HCT116 (cell line): ENCODE measurements at regions not wholly inside any gene's neighbourhood (a gene's known extent, or its start where the extent isn't known, plus 50 kb on each side); places are given as distances from the start of the nearest gene placed in this dataset.

ENCODE experiments used
- EGR1 ChIP-seq: IDR thresholded peaks from 2 replicates; pipeline ENCODE4 v1.6.1; 2012; ENCODE audit warnings: low read depth
- EZH2 ChIP-seq: fragments of 200-600 bp; sonication (generic); IDR thresholded peaks from 2 replicates; pipeline ENCODE4 v1.6.1; 2017; ENCODE audit warnings: antibody characterized with exemption, mixed run types
- POLR2A ChIP-seq: IDR thresholded peaks from 2 replicates; pipeline ENCODE4 v1.7.0; 2011; ENCODE audit warnings: borderline replicate concordance; ENCODE audit not compliant: insufficient read depth, insufficient read length; ENCODE audit errors: extremely low read depth
- POLR2AphosphoS5 ChIP-seq: IDR thresholded peaks from 2 replicates; pipeline ENCODE4 v1.6.1; 2011; ENCODE audit warnings: mild to moderate bottlenecking, low read depth, low read length, moderate library complexity
- SIN3A ChIP-seq: IDR thresholded peaks from 2 replicates; pipeline ENCODE4 v1.6.1; 2012; ENCODE audit warnings: low read depth
- YY1 ChIP-seq: IDR thresholded peaks from 2 replicates; pipeline ENCODE4 v1.6.1; 2011; ENCODE audit warnings: low read length, low read depth, moderate library complexity, mild to moderate bottlenecking; ENCODE audit not compliant: insufficient replicate concordance; ENCODE audit errors: extremely low read depth
- TF ChIP-seq, protein P1 (sequence below): IDR thresholded peaks from 2 replicates; pipeline ENCODE4 v1.6.1; 2012
- TF ChIP-seq, protein P2 (sequence below), 3 experiments: fragments of 200-600 bp in 1 of 3; sonication (generic) in 1 of 3; IDR thresholded peaks in 2 of 3; conservative IDR thresholded peaks in 1 of 3; 2 replicates each; pipeline ENCODE4 v1.5.1; 2012 to 2017; ENCODE audit warnings: low read depth in 2 of 3, low read length in 2 of 3, antibody characterized with exemption in 1 of 3, borderline replicate concordance in 1 of 3, control low read depth in 1 of 3, mild to moderate bottlenecking in 1 of 3, mixed read lengths in 1 of 3, mixed run types in 1 of 3, moderate library complexity in 1 of 3; ENCODE audit not compliant: insufficient read depth in 1 of 3

- TF ChIP-seq POLR2A = no peak
- TF ChIP-seq, protein P1, sequence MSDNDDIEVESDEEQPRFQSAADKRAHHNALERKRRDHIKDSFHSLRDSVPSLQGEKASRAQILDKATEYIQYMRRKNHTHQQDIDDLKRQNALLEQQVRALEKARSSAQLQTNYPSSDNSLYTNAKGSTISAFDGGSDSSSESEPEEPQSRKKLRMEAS = no peak
- TF ChIP-seq, protein P2, sequence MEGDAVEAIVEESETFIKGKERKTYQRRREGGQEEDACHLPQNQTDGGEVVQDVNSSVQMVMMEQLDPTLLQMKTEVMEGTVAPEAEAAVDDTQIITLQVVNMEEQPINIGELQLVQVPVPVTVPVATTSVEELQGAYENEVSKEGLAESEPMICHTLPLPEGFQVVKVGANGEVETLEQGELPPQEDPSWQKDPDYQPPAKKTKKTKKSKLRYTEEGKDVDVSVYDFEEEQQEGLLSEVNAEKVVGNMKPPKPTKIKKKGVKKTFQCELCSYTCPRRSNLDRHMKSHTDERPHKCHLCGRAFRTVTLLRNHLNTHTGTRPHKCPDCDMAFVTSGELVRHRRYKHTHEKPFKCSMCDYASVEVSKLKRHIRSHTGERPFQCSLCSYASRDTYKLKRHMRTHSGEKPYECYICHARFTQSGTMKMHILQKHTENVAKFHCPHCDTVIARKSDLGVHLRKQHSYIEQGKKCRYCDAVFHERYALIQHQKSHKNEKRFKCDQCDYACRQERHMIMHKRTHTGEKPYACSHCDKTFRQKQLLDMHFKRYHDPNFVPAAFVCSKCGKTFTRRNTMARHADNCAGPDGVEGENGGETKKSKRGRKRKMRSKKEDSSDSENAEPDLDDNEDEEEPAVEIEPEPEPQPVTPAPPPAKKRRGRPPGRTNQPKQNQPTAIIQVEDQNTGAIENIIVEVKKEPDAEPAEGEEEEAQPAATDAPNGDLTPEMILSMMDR (IDR thresholded peaks at IDR 0.05 in 2 of 3, conservative IDR thresholded peaks at IDR 0.05 in 1 of 3; ENCODE audit: borderline replicate concordance in 1 of 3, insufficient read depth in 1 of 3, low read depth in 2 of 3, low read length in 2 of 3) = no peak
- TF ChIP-seq YY1 = no peak
- no peak for TF ChIP-seq EZH2
- TF ChIP-seq EGR1 = no peak
- TF ChIP-seq POLR2AphosphoS5 = no peak
- TF ChIP-seq SIN3A = no peak
Measured at GRCh38 chr5:89053547-89053946, 170.6 kb upstream of the MEF2C start.
